Thyroid gland (tissue), 4 donors: ENCODE measurements at regions not wholly inside any gene's neighbourhood (a gene's known extent, or its start where the extent isn't known, plus 50 kb on each side); places are given as distances from the start of the nearest gene placed in this dataset.

Experiments used
- DNase-seq, 2 donors: peaks; one replicate each; pipeline ENCODE4 v3.0.0-alpha.2; 2019
- H3K27ac ChIP-seq, 3 donors: fragments of 200-600 bp; sonication (generic); 1 replicate in 2 of 3; 2 replicates in 1 of 3; pipeline ENCODE4 v1.5.1; 2016 to 2019; ENCODE audit warnings: mild to moderate bottlenecking in 1 of 3, moderate library complexity in 1 of 3
- H3K27me3 ChIP-seq: fragments of 200-600 bp; sonication (generic); one replicate; pipeline ENCODE4 v1.5.1; 2019
- H3K36me3 ChIP-seq, 2 donors: fragments of 200-600 bp; sonication (generic); one replicate each; pipeline ENCODE4 v1.5.1; 2016 to 2019
- H3K4me1 ChIP-seq, 2 donors: fragments of 200-600 bp; sonication (generic); one replicate each; pipeline ENCODE4 v1.5.1; 2017 to 2019
- H3K4me3 ChIP-seq, 3 donors: fragments of 200-600 bp; sonication (generic); replicated peaks in 1 of 3; 1 replicate in 2 of 3; 2 replicates in 1 of 3; pipeline ENCODE4 v1.5.1; 2016; ENCODE audit warnings: mild to moderate bottlenecking in 1 of 3
- H3K9me3 ChIP-seq: fragments of 200-600 bp; sonication (generic); one replicate; pipeline ENCODE4 v1.5.1; 2017
- POLR2A ChIP-seq, 2 donors: fragments of 450-650 bp; IDR thresholded peaks; one replicate each; pipeline ENCODE4 v1.6.1; 2017; ENCODE audit warnings: antibody characterized with exemption in 2 of 2, mild to moderate bottlenecking in 2 of 2, moderate library complexity in 1 of 2
- whole genome bisulfite sequencing, 2 donors: methylation state at CpG; one replicate each; pipeline ENCODE4 v1.1.5; 2017; 5-methylcytosine and 5-hydroxymethylcytosine counted together
- intact Hi-C: fragments of 100-400 bp; cut with DNase I; formaldehyde crosslinking; loops from one replicate; pipeline ENCODE4 v1.15.1; 2023
- TF ChIP-seq, protein P1 (sequence below), 6 experiments: fragments of 200-600 bp in 3 of 6; fragments of 450-650 bp in 3 of 6; sonication (generic) in 3 of 6; IDR thresholded peaks; one replicate each; pipeline ENCODE4 v1.5.1; 2016 to 2019; ENCODE audit warnings: antibody characterized with exemption in 6 of 6, mild to moderate bottlenecking in 2 of 6, inconsistent platforms in 1 of 6, moderate library complexity in 1 of 6

DNA sequence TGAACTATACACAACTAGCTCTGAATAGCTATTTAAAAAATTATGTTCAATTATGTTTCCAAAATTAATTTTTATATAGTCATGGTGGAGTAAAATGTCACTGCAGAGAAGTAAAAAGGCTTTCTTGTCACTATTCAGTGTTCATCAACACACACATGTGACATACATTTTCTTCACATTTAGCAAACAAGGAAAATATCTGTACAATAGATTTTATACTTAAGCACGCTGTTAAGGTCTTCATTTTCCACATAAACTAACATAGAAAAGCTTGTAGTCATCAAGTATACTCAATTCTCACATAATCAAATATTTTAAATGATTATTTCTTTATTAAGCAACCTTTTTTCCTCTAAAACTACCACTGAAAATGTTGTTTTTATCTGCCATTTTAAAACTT is 141.2 kb upstream of the DIO2 start:
- intact Hi-C loops = loop anchor here (10.0 kb wide), 1 partner anchor 298 kb away; no protein-coding TSS in a partner anchor
- H3K4me1 ChIP-seq = no peaks in the 10 kb centered on the region
- no peak for DNase-seq
- H3K27ac ChIP-seq = no peak overlapping the region
- no peaks in the 10 kb centered on the region for H3K9me3 ChIP-seq
- WGBS, 2 donors = 90 to 95% methylated on average over 1 of the region's 1 CpG
- no peaks in the 10 kb centered on the region for H3K36me3 ChIP-seq
- TF ChIP-seq, protein P1, sequence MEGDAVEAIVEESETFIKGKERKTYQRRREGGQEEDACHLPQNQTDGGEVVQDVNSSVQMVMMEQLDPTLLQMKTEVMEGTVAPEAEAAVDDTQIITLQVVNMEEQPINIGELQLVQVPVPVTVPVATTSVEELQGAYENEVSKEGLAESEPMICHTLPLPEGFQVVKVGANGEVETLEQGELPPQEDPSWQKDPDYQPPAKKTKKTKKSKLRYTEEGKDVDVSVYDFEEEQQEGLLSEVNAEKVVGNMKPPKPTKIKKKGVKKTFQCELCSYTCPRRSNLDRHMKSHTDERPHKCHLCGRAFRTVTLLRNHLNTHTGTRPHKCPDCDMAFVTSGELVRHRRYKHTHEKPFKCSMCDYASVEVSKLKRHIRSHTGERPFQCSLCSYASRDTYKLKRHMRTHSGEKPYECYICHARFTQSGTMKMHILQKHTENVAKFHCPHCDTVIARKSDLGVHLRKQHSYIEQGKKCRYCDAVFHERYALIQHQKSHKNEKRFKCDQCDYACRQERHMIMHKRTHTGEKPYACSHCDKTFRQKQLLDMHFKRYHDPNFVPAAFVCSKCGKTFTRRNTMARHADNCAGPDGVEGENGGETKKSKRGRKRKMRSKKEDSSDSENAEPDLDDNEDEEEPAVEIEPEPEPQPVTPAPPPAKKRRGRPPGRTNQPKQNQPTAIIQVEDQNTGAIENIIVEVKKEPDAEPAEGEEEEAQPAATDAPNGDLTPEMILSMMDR (IDR thresholded peaks at IDR 0.05) = no peak
- no peak for TF ChIP-seq POLR2A (IDR thresholded peaks at IDR 0.05)
- H3K27me3 ChIP-seq = no peaks in the 10 kb centered on the region
- H3K4me3 ChIP-seq = no peak overlapping the region

DNA sequence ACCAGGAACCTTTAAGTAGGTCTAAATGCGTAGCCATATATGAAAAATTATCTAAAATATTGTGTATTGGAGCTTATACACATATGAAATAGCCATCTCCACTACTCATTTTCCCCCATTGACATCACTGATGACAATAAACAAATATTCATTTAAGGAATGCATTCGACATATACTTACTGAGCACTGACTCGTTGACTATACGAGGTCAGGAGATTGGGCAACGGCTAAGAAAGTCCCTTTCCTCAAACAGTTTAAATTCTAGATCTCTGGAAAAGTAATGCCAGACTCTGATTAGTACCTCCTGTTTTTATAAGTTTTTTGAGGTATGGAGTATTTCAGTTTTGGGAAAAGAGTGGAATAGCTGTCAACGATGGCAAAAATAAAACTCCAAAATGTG is 139.4 kb upstream of the DIO2 start:
- DNase-seq = no peak

DNA sequence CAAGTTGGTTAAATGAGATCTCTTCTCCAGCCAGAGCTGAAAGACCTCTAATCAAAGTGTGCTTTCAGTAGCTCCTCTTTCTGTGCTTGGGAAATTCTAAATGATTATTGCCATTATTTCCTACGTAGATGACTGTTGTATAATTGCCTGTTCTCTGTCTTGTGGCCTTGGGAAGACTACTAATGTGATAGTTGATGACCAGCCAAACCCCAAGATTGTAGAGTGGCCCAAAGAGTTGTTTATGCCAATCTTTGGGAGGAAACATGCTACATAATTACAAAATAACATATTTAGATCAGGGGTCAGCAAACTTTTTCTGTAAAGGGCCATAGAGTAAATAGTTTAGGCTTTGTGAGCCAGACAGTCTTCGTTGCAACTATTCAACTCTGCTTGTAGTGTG is 135.1 kb upstream of the DIO2 start:
- Histone ChIP-seq H3K27me3 (no peaks in the 10 kb centered on the region), H3K36me3 (no peaks in the 10 kb centered on the region), H3K27ac (no peak overlapping the region), H3K4me1 (no peaks in the 10 kb centered on the region), H3K9me3 (no peaks in the 10 kb centered on the region), H3K4me3 (no peak overlapping the region)
- no peak for DNase-seq
- intact Hi-C loops = no loop called here
- TF ChIP-seq, protein P1 (IDR thresholded peaks at IDR 0.05) = no peak
- TF ChIP-seq POLR2A (IDR thresholded peaks at IDR 0.05) = no peak
- 81 to 89% methylated on average over 2 of the region's 2 CpGs for whole genome bisulfite sequencing, 2 donors

More for the DNA sequence above, 139.4 kb upstream of the DIO2 start:
- 75 to 77% methylated on average over 6 of the region's 6 CpGs for WGBS, 2 donors
- Histone ChIP-seq H3K27me3 (no peaks in the 10 kb centered on the region), H3K27ac (no peak overlapping the region), H3K4me1 (no peaks in the 10 kb centered on the region), H3K9me3 (no peaks in the 10 kb centered on the region), H3K36me3 (no peaks in the 10 kb centered on the region), H3K4me3 (no peak overlapping the region)
- intact Hi-C loops = loop anchor here (10.0 kb wide), 1 partner anchor 296 kb away; no protein-coding TSS in a partner anchor
- TF ChIP-seq POLR2A (IDR thresholded peaks at IDR 0.05) = no peak
- TF ChIP-seq, protein P1 (IDR thresholded peaks at IDR 0.05) = no peak

DNA sequence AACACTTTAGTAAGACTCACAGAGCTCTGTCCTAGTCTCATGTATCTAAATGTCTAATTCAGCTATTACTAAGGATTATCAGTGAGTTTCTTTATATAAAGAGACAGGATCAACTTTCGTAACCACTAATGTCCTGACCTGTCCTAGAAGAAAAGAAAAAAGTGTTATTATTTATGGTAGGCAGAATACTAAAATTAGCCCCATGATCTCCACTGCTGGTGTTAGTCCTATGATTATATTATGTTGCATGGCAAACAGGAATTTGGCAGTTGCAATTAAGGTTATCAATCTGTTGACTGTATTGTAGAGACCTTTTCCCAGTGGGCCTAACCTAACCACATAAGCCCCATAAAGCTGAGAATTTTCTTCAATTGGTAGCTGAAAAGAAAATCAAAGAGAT is 132.9 kb upstream of the DIO2 start:
- H3K4me1 ChIP-seq = no peaks in the 10 kb centered on the region
- 95 to 98% methylated on average over 1 of the region's 1 CpG for WGBS, 2 donors

DNA sequence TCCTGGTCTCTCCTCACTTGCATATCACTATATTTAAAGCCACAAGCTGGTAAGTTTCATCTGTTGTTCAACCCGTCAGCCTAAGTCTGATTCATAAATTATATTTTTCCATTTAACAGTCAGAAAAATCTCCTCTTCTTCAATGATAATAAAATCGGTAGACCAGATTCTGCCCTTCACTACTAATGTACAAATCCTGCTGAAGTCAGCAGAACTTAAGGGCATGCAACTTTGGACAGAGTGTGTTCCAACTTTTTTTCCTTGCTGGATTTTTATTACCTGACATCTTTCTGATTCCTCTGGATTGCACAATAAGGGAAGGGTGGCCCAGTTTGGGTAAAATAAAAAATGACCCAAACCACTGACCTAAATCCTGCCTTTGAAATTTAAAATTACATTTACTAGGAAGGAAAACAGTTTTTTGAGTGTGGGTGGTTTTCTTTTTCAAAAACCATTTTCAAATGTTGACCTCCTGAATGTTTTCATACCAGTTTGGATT is 125.4 kb upstream of the DIO2 start:
- Histone ChIP-seq H3K27me3 (no peaks in the 10 kb centered on the region), H3K27ac (no peak overlapping the region), H3K9me3 (no peaks in the 10 kb centered on the region), H3K36me3 (no peaks in the 10 kb centered on the region), H3K4me3 (no peak overlapping the region), H3K4me1 (peaks cover 0 to 8% of the 10 kb centered on the region in 2 donors)
- no peak for TF ChIP-seq POLR2A (IDR thresholded peaks at IDR 0.05)
- TF ChIP-seq, protein P1 (IDR thresholded peaks at IDR 0.05) = no peak
- no peak for DNase-seq
- intact Hi-C loops = no loop called here
- WGBS, 2 donors = 48% methylated on average over 2 of the region's 2 CpGs

More for the DNA sequence above, 132.9 kb upstream of the DIO2 start:
- H3K27me3 ChIP-seq = no peaks in the 10 kb centered on the region
- no peaks in the 10 kb centered on the region for H3K36me3 ChIP-seq
- no peak overlapping the region for H3K27ac ChIP-seq
- H3K4me3 ChIP-seq = no peak overlapping the region
- no peak for DNase-seq
- intact Hi-C loops = no loop called here
- TF ChIP-seq, protein P1 (IDR thresholded peaks at IDR 0.05) = no peak
- TF ChIP-seq POLR2A (IDR thresholded peaks at IDR 0.05) = no peak
- H3K9me3 ChIP-seq = no peaks in the 10 kb centered on the region
